Activated naive CD8-positive, alpha-beta T cell treated with anti-CD3 and anti-CD28 coated beads, Interleukin-2, amount 10 ng/mL, durations not matched to agents 7 days and 5 days (primary cell): ENCODE measurements at regions not wholly inside any gene's neighbourhood (a gene's known extent, or its start where the extent isn't known, plus 50 kb on each side); places are given as distances from the start of the nearest gene placed in this dataset.

Experiments
- ATAC-seq: fragments of 150-1000 bp; cut with Tn5 transposase; one replicate; pipeline ENCODE4 v1.10.0; 2021; ENCODE audit warnings: low read depth, moderate library complexity
- POLR2A ChIA-PET: fragments of 350-600 bp; sonication (Branson Sonifier 250); formaldehyde crosslinking; loops from one replicate; lab custom pipeline; 2021; ENCODE audit warnings: antibody characterized with exemption; lab: Charles Lee
- DNase-seq: peaks from one replicate; pipeline ENCODE4 v3.0.0; 2021
- H3K27ac Mint-ChIP-seq: one replicate; pipeline ENCODE4 v1.8.0; 2022; ENCODE audit warnings: mild to moderate bottlenecking, mixed read lengths
- H3K27me3 Mint-ChIP-seq: one replicate; pipeline ENCODE4 v1.8.0; 2022; ENCODE audit warnings: mild to moderate bottlenecking, moderate library complexity, mixed read lengths
- H3K36me3 Mint-ChIP-seq: one replicate; pipeline ENCODE4 v1.8.0; 2021; ENCODE audit warnings: mild to moderate bottlenecking, mixed read lengths
- H3K4me1 Mint-ChIP-seq: one replicate; pipeline ENCODE4 v1.8.0; 2021; ENCODE audit warnings: mixed read lengths
- H3K4me3 Mint-ChIP-seq: one replicate; pipeline ENCODE4 v1.8.0; 2022; ENCODE audit warnings: mild to moderate bottlenecking, moderate library complexity, mixed read lengths
- H3K9me3 Mint-ChIP-seq: one replicate; pipeline ENCODE4 v1.8.0; 2021; ENCODE audit warnings: mixed read lengths

GRCh38 chr4:138946306-138946705, 69.3 kb upstream of the NOCT start:
- POLR2A ChIA-PET: no interaction called here
- DNase-seq: no peak
- no peak for ATAC-seq
- Mint-ChIP-seq H3K9me3 (no peaks in the 10 kb centered on the region), H3K4me1 (no peaks in the 10 kb centered on the region), H3K4me3 (no peak overlapping the region), H3K27me3 (no peaks in the 10 kb centered on the region), H3K36me3 (no peaks in the 10 kb centered on the region), H3K27ac (no peak overlapping the region)

GRCh38 chr4:138945840-138946239, 69.7 kb upstream of the NOCT start:
- Mint-ChIP-seq H3K4me3 (no peak overlapping the region), H3K27ac (no peak overlapping the region), H3K27me3 (no peaks in the 10 kb centered on the region), H3K9me3 (no peaks in the 10 kb centered on the region), H3K4me1 (no peaks in the 10 kb centered on the region), H3K36me3 (no peaks in the 10 kb centered on the region)
- POLR2A ChIA-PET: no interaction called here
- no peak for ATAC-seq
- DNase-seq: no peak

GRCh38 chr4:138945401-138945800, 70.2 kb upstream of the NOCT start:
- POLR2A ChIA-PET: no interaction called here
- no peaks in the 10 kb centered on the region for H3K4me1 Mint-ChIP-seq
- DNase-seq (no peak), ATAC-seq (no peak)
- H3K9me3 Mint-ChIP-seq: no peaks in the 10 kb centered on the region
- H3K27ac Mint-ChIP-seq: no peak overlapping the region
- H3K36me3 Mint-ChIP-seq: no peaks in the 10 kb centered on the region
- H3K4me3 Mint-ChIP-seq: no peak overlapping the region
- H3K27me3 Mint-ChIP-seq: peaks cover 2% of the 10 kb centered on the region

DNA sequence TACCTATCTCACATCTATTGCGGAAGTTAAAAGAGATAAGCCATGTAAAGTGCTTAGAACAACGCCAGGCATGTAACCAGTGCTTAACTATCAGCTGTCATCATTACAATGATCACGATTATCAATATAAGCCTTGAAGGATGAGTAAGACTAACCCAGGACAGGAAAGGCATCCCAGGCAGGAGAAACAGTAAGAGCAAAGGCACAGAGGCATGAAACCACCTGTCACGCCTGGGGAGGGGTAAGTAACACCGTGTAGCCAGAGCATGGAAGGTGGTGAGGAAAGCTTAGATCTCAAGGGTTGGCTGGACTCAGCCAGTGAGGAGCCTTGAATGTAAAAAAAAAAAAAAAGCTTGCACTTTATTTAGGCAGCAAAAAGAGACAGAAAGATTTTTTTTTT, 71.7 kb upstream of the NOCT start:
- no peak overlapping the region for H3K4me3 Mint-ChIP-seq
- no peaks in the 10 kb centered on the region for H3K4me1 Mint-ChIP-seq

GRCh38 chr4:138941037-138941436, 74.5 kb upstream of the NOCT start:
- Mint-ChIP-seq H3K27ac (no peak overlapping the region), H3K4me1 (no peaks in the 10 kb centered on the region), H3K27me3 (peaks cover 10% of the 10 kb centered on the region), H3K4me3 (no peak overlapping the region), H3K9me3 (no peaks in the 10 kb centered on the region), H3K36me3 (no peaks in the 10 kb centered on the region)
- POLR2A ChIA-PET: no interaction called here
- ATAC-seq (no peak), DNase-seq (no peak)

More for the DNA sequence above, 71.7 kb upstream of the NOCT start:
- Mint-ChIP-seq H3K9me3 (no peaks in the 10 kb centered on the region), H3K27me3 (peaks cover 10% of the 10 kb centered on the region), H3K36me3 (no peaks in the 10 kb centered on the region), H3K27ac (no peak overlapping the region)
- POLR2A ChIA-PET: no interaction called here
- ATAC-seq: no peak
- no peak for DNase-seq

DNA sequence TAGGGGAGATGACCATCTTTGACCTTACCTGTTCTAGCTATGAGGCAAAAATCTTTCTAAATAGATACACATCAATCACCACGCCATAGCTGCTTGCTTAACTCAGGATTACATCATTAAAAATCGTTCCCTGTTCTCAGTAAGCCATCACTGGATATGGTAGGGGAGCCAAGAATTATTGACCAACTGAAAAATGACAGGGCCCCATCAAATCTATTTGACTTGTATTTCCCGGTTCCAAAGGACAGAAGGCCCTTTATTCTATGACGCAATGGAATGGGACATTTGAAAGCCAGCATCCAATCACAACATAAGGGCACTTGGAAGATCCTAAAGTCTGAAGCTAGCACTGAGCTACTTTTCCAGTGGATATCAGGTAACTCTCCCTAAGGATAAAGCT, 75.6 kb upstream of the NOCT start:
- H3K27me3 Mint-ChIP-seq: peaks cover 14% of the 10 kb centered on the region
- H3K9me3 Mint-ChIP-seq: no peaks in the 10 kb centered on the region
- H3K4me3 Mint-ChIP-seq: no peak overlapping the region
- no peaks in the 10 kb centered on the region for H3K36me3 Mint-ChIP-seq
- no peak overlapping the region for H3K27ac Mint-ChIP-seq
- POLR2A ChIA-PET: no interaction called here
- no peaks in the 10 kb centered on the region for H3K4me1 Mint-ChIP-seq
- ATAC-seq (no peak), DNase-seq (no peak)

DNA sequence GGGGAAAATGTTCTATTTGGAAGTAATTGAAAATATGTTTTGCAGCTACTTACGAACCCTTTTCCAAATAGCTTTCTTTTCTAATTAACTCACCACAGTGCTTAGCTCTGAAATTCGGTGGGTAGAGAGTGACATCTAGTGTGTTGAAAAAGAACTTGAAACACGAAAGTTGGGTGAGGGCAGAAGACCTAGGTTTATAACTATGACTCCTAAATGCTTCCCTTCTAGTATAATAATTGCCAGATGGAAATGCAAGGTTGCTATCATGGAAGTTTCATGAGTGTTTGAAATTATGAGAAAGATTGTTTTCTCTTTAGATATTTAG, 77.3 kb upstream of the NOCT start:
- Mint-ChIP-seq H3K27ac (no peak overlapping the region), H3K27me3 (peaks cover 17% of the 10 kb centered on the region), H3K4me3 (no peak overlapping the region), H3K36me3 (no peaks in the 10 kb centered on the region), H3K9me3 (no peaks in the 10 kb centered on the region), H3K4me1 (no peaks in the 10 kb centered on the region)
- POLR2A ChIA-PET: no interaction called here
- ATAC-seq (no peak), DNase-seq (no peak)

DNA sequence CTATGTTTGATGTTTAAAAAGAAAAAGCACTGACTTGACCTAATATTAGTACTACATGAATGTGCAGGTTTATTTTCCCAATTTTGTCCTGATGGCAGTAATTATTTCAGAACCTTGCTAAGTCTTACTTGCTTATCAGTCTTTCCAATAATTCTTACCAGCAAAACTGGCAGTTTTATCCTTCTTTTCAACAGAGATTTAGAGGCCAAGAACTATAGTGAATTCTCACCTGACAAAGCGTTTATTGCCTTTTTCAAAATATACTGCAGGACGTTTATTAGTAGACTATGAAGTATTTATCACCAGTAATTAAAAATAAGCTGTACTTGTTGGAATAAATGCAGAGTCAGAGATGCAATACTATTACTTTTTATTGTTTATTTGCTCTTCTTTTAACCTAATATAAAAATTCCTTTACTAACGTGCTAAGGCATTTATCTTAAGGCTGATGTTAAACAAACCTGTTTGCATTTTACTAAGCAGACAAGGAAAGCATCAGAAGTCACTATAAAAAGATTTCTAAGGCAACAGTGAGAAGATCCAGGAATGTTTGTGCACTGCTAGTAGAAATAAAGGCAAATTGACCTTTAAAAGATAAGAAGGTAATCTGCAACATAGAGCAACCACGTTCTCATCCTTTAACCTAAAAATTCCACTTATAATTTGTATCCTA, 80.3 kb upstream of the NOCT start:
- no peak for ATAC-seq
- H3K9me3 Mint-ChIP-seq: no peaks in the 10 kb centered on the region
- no peaks in the 10 kb centered on the region for H3K4me1 Mint-ChIP-seq
- no peak for DNase-seq
- POLR2A ChIA-PET: no interaction called here
- no peak overlapping the region for H3K4me3 Mint-ChIP-seq
- peaks cover 13% of the 10 kb centered on the region for H3K27me3 Mint-ChIP-seq
- H3K27ac Mint-ChIP-seq: no peak overlapping the region
- H3K36me3 Mint-ChIP-seq: no peaks in the 10 kb centered on the region

GRCh38 chr4:138927072-138927471, 88.5 kb upstream of the NOCT start:
- no peak overlapping the region for H3K27ac Mint-ChIP-seq
- no peak overlapping the region for H3K4me3 Mint-ChIP-seq
- DNase-seq (no peak), ATAC-seq (no peak)
- no peaks in the 10 kb centered on the region for H3K36me3 Mint-ChIP-seq
- POLR2A ChIA-PET: no interaction called here
- no peaks in the 10 kb centered on the region for H3K4me1 Mint-ChIP-seq
- no peaks in the 10 kb centered on the region for H3K27me3 Mint-ChIP-seq
- H3K9me3 Mint-ChIP-seq: no peaks in the 10 kb centered on the region

DNA sequence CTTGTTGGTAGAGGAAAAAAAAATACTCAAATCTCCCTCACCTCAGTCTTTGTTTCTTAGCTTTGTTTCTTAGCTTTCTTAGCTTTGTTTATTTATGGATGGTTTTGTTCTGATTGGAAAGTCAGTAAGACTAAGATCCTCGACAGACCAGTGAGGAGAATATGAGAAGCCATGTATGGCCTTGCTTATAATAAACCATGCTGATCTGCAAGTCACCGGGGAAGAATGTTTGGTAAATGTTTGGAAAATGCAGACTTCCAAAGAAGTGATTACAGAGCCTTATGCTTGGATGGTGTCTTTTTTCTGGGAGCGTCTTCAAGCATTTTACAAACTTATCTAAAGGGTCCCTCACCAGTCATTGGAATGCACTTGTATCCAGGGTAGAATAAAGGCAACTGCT, 90.1 kb upstream of the NOCT start:
- Mint-ChIP-seq H3K27me3 (peaks cover 3% of the 10 kb centered on the region), H3K36me3 (no peaks in the 10 kb centered on the region), H3K9me3 (no peaks in the 10 kb centered on the region), H3K4me3 (no peak overlapping the region), H3K4me1 (no peaks in the 10 kb centered on the region), H3K27ac (no peak overlapping the region)
- POLR2A ChIA-PET: no interaction called here
- ATAC-seq: no peak
- no peak for DNase-seq

- no peaks in the 10 kb centered on the region for H3K9me3 Mint-ChIP-seq
- H3K36me3 Mint-ChIP-seq: no peaks in the 10 kb centered on the region
- peaks cover 6% of the 10 kb centered on the region for H3K27me3 Mint-ChIP-seq
- DNase-seq (peak; percentile 47), ATAC-seq (peak; percentile 52)
- H3K4me3 Mint-ChIP-seq: no peak overlapping the region
- POLR2A ChIA-PET: no interaction called here
- peaks cover 2% of the 10 kb centered on the region for H3K4me1 Mint-ChIP-seq
- H3K27ac Mint-ChIP-seq: no peak overlapping the region
Measured at GRCh38 chr4:138919094-138919936, 96.3 kb upstream of the NOCT start.

GRCh38 chr4:138918169-138918869, 97.3 kb upstream of the NOCT start:
- H3K27me3 Mint-ChIP-seq: peaks cover 6% of the 10 kb centered on the region
- ATAC-seq (no peak), DNase-seq (no peak)
- H3K27ac Mint-ChIP-seq: no peak overlapping the region
- H3K9me3 Mint-ChIP-seq: no peaks in the 10 kb centered on the region
- no peak overlapping the region for H3K4me3 Mint-ChIP-seq
- no peaks in the 10 kb centered on the region for H3K36me3 Mint-ChIP-seq
- H3K4me1 Mint-ChIP-seq: peaks cover 2% of the 10 kb centered on the region
- POLR2A ChIA-PET: no interaction called here

- no peak for DNase-seq
- POLR2A ChIA-PET: no interaction called here
- no peak overlapping the region for H3K27ac Mint-ChIP-seq
- peaks cover 6% of the 10 kb centered on the region for H3K27me3 Mint-ChIP-seq
- no peaks in the 10 kb centered on the region for H3K9me3 Mint-ChIP-seq
- H3K4me3 Mint-ChIP-seq: no peak overlapping the region
- ATAC-seq: no peak
- peaks cover 2% of the 10 kb centered on the region for H3K4me1 Mint-ChIP-seq
- H3K36me3 Mint-ChIP-seq: no peaks in the 10 kb centered on the region
Measured at GRCh38 chr4:138916763-138917162, 98.8 kb upstream of the NOCT start.

GRCh38 chr4:138915756-138916155, 99.8 kb upstream of the NOCT start:
- Mint-ChIP-seq H3K4me1 (peaks cover 2% of the 10 kb centered on the region), H3K36me3 (no peaks in the 10 kb centered on the region), H3K4me3 (no peak overlapping the region), H3K9me3 (no peaks in the 10 kb centered on the region), H3K27me3 (peaks cover 5% of the 10 kb centered on the region), H3K27ac (no peak overlapping the region)
- POLR2A ChIA-PET: no interaction called here
- ATAC-seq (no peak), DNase-seq (no peak)
